H54 (cell line): ENCODE measurements at regions not wholly inside any gene's neighbourhood (a gene's known extent, or its start where the extent isn't known, plus 50 kb on each side); places are given as distances from the start of the nearest gene placed in this dataset.
"Not testable (repeated sequence)": the region's sequence is repeated elsewhere in the genome, so short reads cannot be mapped to it uniquely, and the experiment has no call there.

Experiments used
- DNase-seq: peaks from one replicate; pipeline ENCODE4 v3.0.0; 2011; ENCODE audit warnings: low spot score, mixed read lengths; ENCODE audit not compliant: insufficient read length
- FAIRE-seq: peaks from 3 replicates; lab custom pipeline; 2011; peaks lifted over from hg19 to GRCh38; lab: Jason Lieb, UNC
- POLR2A ChIP-seq: IDR thresholded peaks from 2 replicates; pipeline ENCODE4 v1.6.1; 2011; ENCODE audit warnings: low read depth, mild to moderate bottlenecking, low read length

- DNase-seq (no peak), FAIRE-seq (no peak)
- TF ChIP-seq POLR2A, result no peak
Observed at GRCh38 chr22:49008682-49009235, 818.9 kb downstream of the BRD1 start.

- FAIRE-seq (no peak), DNase-seq (no peak)
- TF ChIP-seq POLR2A, result no peak
Observed at GRCh38 chr22:49007013-49007653, 820.5 kb downstream of the BRD1 start.

- FAIRE-seq (no peak), DNase-seq (no peak)
- no peak for TF ChIP-seq POLR2A
Observed at GRCh38 chr22:49006207-49007012, 821.3 kb downstream of the BRD1 start.

GRCh38 chr22:49005557-49005956 lies 822.1 kb downstream of the BRD1 start:
- DNase-seq, result no peak
- FAIRE-seq, result no peak
- no peak for TF ChIP-seq POLR2A

GRCh38 chr22:49004484-49005399 lies 822.9 kb downstream of the BRD1 start:
- DNase-seq, result no peak
- FAIRE-seq, result no peak

GRCh38 chr22:48997605-48998004 lies 830.1 kb downstream of the BRD1 start:
- FAIRE-seq, DNase-seq: not testable (repeated sequence)

More at GRCh38 chr22:49004484-49005399, 822.9 kb downstream of the BRD1 start:
- no peak for TF ChIP-seq POLR2A

- DNase-seq (no peak), FAIRE-seq (no peak)
- no peak for TF ChIP-seq POLR2A
Observed at GRCh38 chr22:48993655-48994054, 834.0 kb downstream of the BRD1 start.

GRCh38 chr22:48984639-48985038 lies 843.0 kb downstream of the BRD1 start:
- FAIRE-seq (no peak), DNase-seq (no peak)
- no peak for TF ChIP-seq POLR2A

- DNase-seq, result no peak
- no peak for TF ChIP-seq POLR2A
- no peak for FAIRE-seq
Observed at GRCh38 chr22:48982321-48982905, 845.3 kb downstream of the BRD1 start.

GRCh38 chr22:48981371-48982061 lies 846.2 kb downstream of the BRD1 start:
- TF ChIP-seq POLR2A, result no peak
- DNase-seq, result no peak
- no peak for FAIRE-seq

- DNase-seq (no peak), FAIRE-seq (no peak)
- TF ChIP-seq POLR2A, result no peak
Observed at GRCh38 chr22:48980918-48981317, 846.8 kb downstream of the BRD1 start.

GRCh38 chr22:48980409-48980808 lies 847.3 kb downstream of the BRD1 start:
- no peak for DNase-seq
- TF ChIP-seq POLR2A, result no peak
- no peak for FAIRE-seq

- FAIRE-seq (no peak), DNase-seq (no peak)
- TF ChIP-seq POLR2A, result no peak
Observed at GRCh38 chr22:48979482-48979881, 848.2 kb downstream of the BRD1 start.
